H1 (cell line): ENCODE measurements at regions not wholly inside any gene's neighbourhood (a gene's known extent, or its start where the extent isn't known, plus 50 kb on each side); places are given as distances from the start of the nearest gene placed in this dataset.

Experiments
- CTCF ChIA-PET: fragments of 300-600 bp; sonication (Branson Sonifier 250); formaldehyde crosslinking; loops from one replicate; lab custom pipeline; 2021; ENCODE audit not compliant: partially characterized antibody; lab: Charles Lee
- POLR2A ChIA-PET: fragments of 300-600 bp; sonication (Branson Sonifier 250); formaldehyde crosslinking; loops from one replicate; lab custom pipeline; 2021; ENCODE audit warnings: inconsistent platforms; ENCODE audit not compliant: partially characterized antibody; lab: Charles Lee
- DNase-seq, 2 experiments: peaks; one replicate each; pipeline versions ENCODE4 v3.0.0 to v3.0.0-alpha.2; 2010 to 2022; ENCODE audit warnings: low spot score in 2 of 2, low read depth in 1 of 2, mixed read lengths in 1 of 2
- FAIRE-seq: peaks from 2 replicates; lab custom pipeline; 2011; peaks lifted over from hg19 to GRCh38; lab: Jason Lieb, UNC
- H2AFZ ChIP-seq: 2 replicates; pipeline ENCODE4 v1.8.1; 2012; ENCODE audit warnings: low read length, inconsistent platforms
- H2AK5ac ChIP-seq: 2 replicates; pipeline ENCODE4 v1.6.1; 2013; ENCODE audit warnings: low read depth, low read length
- H2BK120ac ChIP-seq: replicated peaks from 2 replicates; pipeline ENCODE3; 2013; ENCODE audit warnings: low read depth, low read length, inconsistent platforms
- H2BK12ac ChIP-seq: 2 replicates; pipeline ENCODE4 v1.6.1; 2013; ENCODE audit warnings: low read depth, low read length
- H2BK15ac ChIP-seq: 2 replicates; pipeline ENCODE4 v1.6.1; 2013; ENCODE audit warnings: low read length
- H2BK20ac ChIP-seq: 2 replicates; pipeline ENCODE4 v1.6.1; 2013; ENCODE audit warnings: low read length
- H2BK5ac ChIP-seq: 2 replicates; pipeline ENCODE4 v1.6.1; 2013; ENCODE audit warnings: low read depth, low read length
- H3K14ac ChIP-seq: 2 replicates; pipeline ENCODE4 v1.6.1; 2013; ENCODE audit warnings: inconsistent platforms; ENCODE audit not compliant: insufficient read length
- H3K18ac ChIP-seq: 2 replicates; pipeline ENCODE4 v1.6.1; 2013; ENCODE audit warnings: low read length; ENCODE audit errors: extremely low read depth
- H3K23ac ChIP-seq: 2 replicates; pipeline ENCODE4 v1.6.1; 2013; ENCODE audit warnings: inconsistent platforms; ENCODE audit not compliant: insufficient read length
- H3K23me2 ChIP-seq: 2 replicates; pipeline ENCODE4 v1.6.1; 2013; ENCODE audit warnings: low read depth, low read length
- H3K27ac ChIP-seq: 2 replicates; pipeline ENCODE4 v1.6.1; 2011; ENCODE audit warnings: low read depth, low read length, inconsistent platforms
- H3K27me3 ChIP-seq, 4 experiments: replicated peaks in 1 of 4; 1 replicate in 1 of 4; 2 replicates in 3 of 4; pipeline versions ENCODE4 v1.6.1 to v1.8.1; 2011 to 2013; ENCODE audit warnings: low read length in 3 of 4, mild to moderate bottlenecking in 3 of 4, inconsistent platforms in 2 of 4, mixed read lengths in 2 of 4, moderate library complexity in 1 of 4; ENCODE audit not compliant: control insufficient read depth in 3 of 4, insufficient read depth in 3 of 4; ENCODE audit errors: extremely low read depth in 1 of 4
- H3K36me3 ChIP-seq, 4 experiments: 2 replicates each; pipeline versions ENCODE4 v1.6.1 to v1.8.1; 2011 to 2013; ENCODE audit warnings: mild to moderate bottlenecking in 4 of 4, low read length in 3 of 4, moderate library complexity in 2 of 4, control low read depth in 1 of 4, inconsistent platforms in 1 of 4; ENCODE audit not compliant: insufficient read depth in 4 of 4, control insufficient read depth in 2 of 4
- H3K4ac ChIP-seq: replicated peaks from 2 replicates; pipeline ENCODE3; 2013; ENCODE audit warnings: low read length, low read depth, mixed read lengths, inconsistent platforms; ENCODE audit not compliant: insufficient read length
- H3K4me1 ChIP-seq, 4 experiments: replicated peaks in 1 of 4; 1 replicate in 1 of 4; 2 replicates in 3 of 4; pipeline versions ENCODE4 v1.6.1 to v1.8.1; 2011 to 2013; ENCODE audit warnings: low read length in 3 of 4, inconsistent platforms in 2 of 4, mixed read lengths in 1 of 4; ENCODE audit not compliant: insufficient read depth in 4 of 4, control insufficient read depth in 3 of 4
- H3K4me2 ChIP-seq, 2 experiments: 2 replicates each; pipeline versions ENCODE4 v1.6.1 to v1.8.1; 2011 to 2013; ENCODE audit warnings: low read depth in 2 of 2, low read length in 2 of 2, control low read depth in 1 of 2, inconsistent platforms in 1 of 2, mild to moderate bottlenecking in 1 of 2; ENCODE audit not compliant: insufficient read depth in 1 of 2
- H3K4me3 ChIP-seq, 4 experiments: fragments of 200-600, 300-600 bp in 1 of 4; sonication (generic), shearing (Covaris generic), sonication (Bioruptor Twin) in 1 of 4; 2 replicates each; pipeline versions ENCODE4 v1.5.1 to v1.8.1; 2011 to 2016; ENCODE audit warnings: low read length in 4 of 4, low read depth in 3 of 4, control low read depth in 2 of 4, inconsistent platforms in 2 of 4, mild to moderate bottlenecking in 2 of 4, mixed read lengths in 1 of 4, moderate library complexity in 1 of 4; ENCODE audit not compliant: insufficient read depth in 2 of 4; ENCODE audit errors: extremely low read depth in 1 of 4
- H3K56ac ChIP-seq: replicated peaks from 2 replicates; pipeline ENCODE3; 2013; ENCODE audit warnings: low read depth, mild to moderate bottlenecking, mixed read lengths, low read length, inconsistent platforms; ENCODE audit not compliant: insufficient read length
- H3K79me1 ChIP-seq: 2 replicates; pipeline ENCODE4 v1.6.1; 2013; ENCODE audit warnings: low read depth, low read length, control low read depth
- H3K79me2 ChIP-seq, 2 experiments: 2 replicates each; pipeline versions ENCODE4 v1.6.1 to v1.8.1; 2012 to 2013; ENCODE audit warnings: low read length in 2 of 2, mild to moderate bottlenecking in 2 of 2, inconsistent platforms in 1 of 2; ENCODE audit not compliant: insufficient read depth in 2 of 2, control insufficient read depth in 1 of 2
- H3K9ac ChIP-seq, 4 experiments: replicated peaks in 1 of 4; 1 replicate in 1 of 4; 2 replicates in 3 of 4; pipeline versions ENCODE4 v1.6.1 to v1.8.1; 2011 to 2013; ENCODE audit warnings: low read depth in 3 of 4, low read length in 3 of 4, control low read depth in 2 of 4, mild to moderate bottlenecking in 2 of 4, moderate library complexity in 2 of 4, inconsistent platforms in 1 of 4; ENCODE audit errors: extremely low read depth in 1 of 4
- H3K9me3 ChIP-seq, 2 experiments: 2 replicates each; pipeline versions ENCODE4 v1.6.1 to v1.8.1; 2012 to 2013; ENCODE audit warnings: mild to moderate bottlenecking in 2 of 2, moderate library complexity in 2 of 2, control low read depth in 1 of 2, inconsistent platforms in 1 of 2, low read depth in 1 of 2, low read length in 1 of 2, mixed read lengths in 1 of 2; ENCODE audit not compliant: insufficient read depth in 2 of 2
- H4K20me1 ChIP-seq, 2 experiments: replicated peaks in 1 of 2; 2 replicates each; pipeline versions ENCODE3 to v1.8.1; 2011 to 2013; ENCODE audit warnings: inconsistent platforms in 2 of 2, low read length in 2 of 2, mild to moderate bottlenecking in 1 of 2; ENCODE audit not compliant: insufficient read depth in 2 of 2, control insufficient read depth in 1 of 2
- H4K5ac ChIP-seq: 2 replicates; pipeline ENCODE4 v1.6.1; 2013; ENCODE audit warnings: low read length, low read depth, mixed read lengths, inconsistent platforms; ENCODE audit not compliant: insufficient read length
- H4K8ac ChIP-seq: 2 replicates; pipeline ENCODE4 v1.8.0; 2013; ENCODE audit warnings: mild to moderate bottlenecking, moderate library complexity, low read length, inconsistent platforms; ENCODE audit not compliant: insufficient read depth; ENCODE audit errors: extremely low read depth
- H4K91ac ChIP-seq: replicated peaks from 2 replicates; pipeline ENCODE3; 2013; ENCODE audit warnings: low read length, mixed read lengths, inconsistent platforms; ENCODE audit not compliant: insufficient read length
- RNF2 ChIP-seq: fragments of 200-900, 300-1000 bp; sonication (generic); IDR thresholded peaks from 2 replicates; pipeline ENCODE4 v1.7.1; 2016; ENCODE audit warnings: borderline replicate concordance, low read depth, mild to moderate bottlenecking, antibody characterized with exemption, low read length; ENCODE audit not compliant: poor library complexity, severe bottlenecking; ENCODE audit errors: missing control alignments
- SP1 ChIP-seq: IDR thresholded peaks from 2 replicates; pipeline ENCODE4 v1.6.1; 2011; ENCODE audit warnings: low read depth, low read length
- TF ChIP-seq, protein P1 (sequence below), 3 experiments: IDR thresholded peaks; 1 replicate in 2 of 3; 2 replicates in 1 of 3; pipeline versions ENCODE4 v1.5.1 to v1.6.1; 2011; ENCODE audit warnings: low read length in 3 of 3, mild to moderate bottlenecking in 3 of 3, inconsistent platforms in 2 of 3, low read depth in 1 of 3, moderate library complexity in 1 of 3; ENCODE audit not compliant: insufficient read depth in 1 of 3; ENCODE audit errors: control extremely low read depth in 1 of 3

DNA sequence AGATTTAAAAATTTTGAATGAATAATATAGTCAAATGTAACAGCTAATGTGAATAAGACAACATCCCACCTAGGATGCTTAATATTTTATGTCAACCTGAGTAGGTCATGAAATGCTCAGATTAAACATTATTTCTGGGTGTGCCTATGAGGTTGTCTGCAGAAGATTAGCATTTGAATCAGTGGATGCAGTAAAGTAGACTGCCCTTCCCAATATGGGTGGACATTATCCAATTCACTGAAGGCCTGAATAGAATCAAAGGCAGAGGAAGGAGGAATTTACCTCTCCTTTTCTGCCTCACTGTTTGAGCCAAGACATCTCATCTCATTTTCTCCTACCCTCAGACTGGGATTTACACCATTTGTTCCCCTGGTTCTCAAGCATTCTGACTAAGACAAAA lies 1582.3 kb downstream of the EFNA5 start:
- Histone ChIP-seq H2AFZ (no peak overlapping the region; the same call in 1 of the 2 replicates), H3K4me1 (peaks cover 2 to 28% (median 12%) of the 10 kb centered on the region in 4 experiments; a peak in 6 of 7 replicates), H3K4me3 (no peak overlapping the region), H4K5ac (no peak overlapping the region), H4K8ac (no peak overlapping the region), H4K91ac (no peak overlapping the region), H3K9me3 (no peaks in the 10 kb centered on the region), H3K23ac (no peak overlapping the region), H2AK5ac (no peak overlapping the region), H3K27me3 (no peaks in the 10 kb centered on the region), H4K20me1 (no peaks in the 10 kb centered on the region), H3K79me2 (no peaks in the 10 kb centered on the region), H3K4ac (no peak overlapping the region), H2BK12ac (peak overlapping the region; percentile 69; the same call in 1 of the 2 replicates), H3K18ac (no peak overlapping the region), H3K4me2 (no peak overlapping the region), H3K14ac (no peak overlapping the region), H3K9ac (no peak overlapping the region), H2BK120ac (peak overlapping the region; percentile 16), H3K36me3 (no peaks in the 10 kb centered on the region), H3K79me1 (no peaks in the 10 kb centered on the region)
- ChIA-PET POLR2A (no interaction called here), CTCF (no interaction called here)
- FAIRE-seq: no peak
- TF ChIP-seq SP1 (no peak), RNF2 (no peak)
- TF ChIP-seq, protein P1, sequence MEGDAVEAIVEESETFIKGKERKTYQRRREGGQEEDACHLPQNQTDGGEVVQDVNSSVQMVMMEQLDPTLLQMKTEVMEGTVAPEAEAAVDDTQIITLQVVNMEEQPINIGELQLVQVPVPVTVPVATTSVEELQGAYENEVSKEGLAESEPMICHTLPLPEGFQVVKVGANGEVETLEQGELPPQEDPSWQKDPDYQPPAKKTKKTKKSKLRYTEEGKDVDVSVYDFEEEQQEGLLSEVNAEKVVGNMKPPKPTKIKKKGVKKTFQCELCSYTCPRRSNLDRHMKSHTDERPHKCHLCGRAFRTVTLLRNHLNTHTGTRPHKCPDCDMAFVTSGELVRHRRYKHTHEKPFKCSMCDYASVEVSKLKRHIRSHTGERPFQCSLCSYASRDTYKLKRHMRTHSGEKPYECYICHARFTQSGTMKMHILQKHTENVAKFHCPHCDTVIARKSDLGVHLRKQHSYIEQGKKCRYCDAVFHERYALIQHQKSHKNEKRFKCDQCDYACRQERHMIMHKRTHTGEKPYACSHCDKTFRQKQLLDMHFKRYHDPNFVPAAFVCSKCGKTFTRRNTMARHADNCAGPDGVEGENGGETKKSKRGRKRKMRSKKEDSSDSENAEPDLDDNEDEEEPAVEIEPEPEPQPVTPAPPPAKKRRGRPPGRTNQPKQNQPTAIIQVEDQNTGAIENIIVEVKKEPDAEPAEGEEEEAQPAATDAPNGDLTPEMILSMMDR (IDR thresholded peaks at IDR 0.05; ENCODE audit: control extremely low read depth in 1 of 3, insufficient read depth in 1 of 3, low read depth in 1 of 3, low read length in 3 of 3): no peak
- TF ChIP-seq, all 59 proteins: peak for 0
- DNase-seq: no peak
- Histone ChIP-seq H2BK20ac (0 out of 2 replicates have a peak overlapping the region, but pooled peaks have one; percentile 81), H3K56ac (no peak overlapping the region), H3K23me2 (no peaks in the 10 kb centered on the region; the same call in 1 of the 2 replicates), H3K27ac (no peak overlapping the region), H2BK15ac (no peak overlapping the region), H2BK5ac (no peak overlapping the region; the same call in 1 of the 2 replicates)
